OCI-LY7 (cell line): ENCODE measurements at regions not wholly inside any gene's neighbourhood (a gene's known extent, or its start where the extent isn't known, plus 50 kb on each side); places are given as distances from the start of the nearest gene placed in this dataset.
"Not testable (repeated sequence)": the region's sequence is repeated elsewhere in the genome, so short reads cannot be mapped to it uniquely, and the experiment has no call there.

Experiments used
- BruUV-seq: library from RNA; stranded (reverse); fragments of 400-500 nt; replicated peaks from 2 replicates; lab custom pipeline; 2021; lab: Mats Ljungman, UMichigan
- CTCF ChIA-PET: fragments of 300-600 bp; sonication (Branson Sonifier 250); formaldehyde crosslinking; loops from one replicate; lab custom pipeline; 2022; ENCODE audit warnings: antibody characterized with exemption; ENCODE audit not compliant: unreplicated experiment; lab: Charles Lee
- POLR2A ChIA-PET: fragments of 300-600 bp; sonication (Branson Sonifier 250); formaldehyde crosslinking; loops from one replicate; lab custom pipeline; 2022; ENCODE audit warnings: antibody characterized with exemption; lab: Charles Lee
- DNase-seq: peaks from one replicate; pipeline ENCODE4 v3.0.0-alpha.2; 2015; ENCODE audit warnings: low spot score
- H2AFZ ChIP-seq: fragments of 200-600 bp; sonication (generic), shearing (Covaris generic); 2 replicates; pipeline ENCODE4 v1.6.1; 2014; ENCODE audit warnings: mild to moderate bottlenecking, antibody characterized with exemption, low read length, moderate library complexity
- H3K27ac ChIP-seq: fragments of 200-600 bp; sonication (generic); 2 replicates; pipeline ENCODE4 v1.5.1; 2014; ENCODE audit warnings: mixed run types, low read depth, mild to moderate bottlenecking, moderate library complexity, low read length, inconsistent platforms; ENCODE audit not compliant: poor library complexity, severe bottlenecking
- H3K36me3 ChIP-seq: fragments of 200-600 bp; sonication (generic); 2 replicates; pipeline ENCODE4 v1.6.1; 2014; ENCODE audit warnings: mild to moderate bottlenecking, antibody characterized with exemption, low read length, moderate library complexity, mixed read lengths; ENCODE audit not compliant: insufficient read depth
- H3K4me1 ChIP-seq: fragments of 200-600 bp; sonication (generic); 2 replicates; pipeline ENCODE4 v1.5.1; 2014; ENCODE audit warnings: mild to moderate bottlenecking, low read length; ENCODE audit not compliant: insufficient read depth, poor library complexity, severe bottlenecking
- H3K4me2 ChIP-seq: fragments of 200-600 bp; sonication (generic); 2 replicates; pipeline ENCODE4 v1.6.1; 2014; ENCODE audit warnings: mild to moderate bottlenecking, low read length
- H3K4me3 ChIP-seq: fragments of 200-600 bp; sonication (generic); 2 replicates; pipeline ENCODE4 v1.5.1; 2014; ENCODE audit warnings: mild to moderate bottlenecking, low read depth, low read length; ENCODE audit not compliant: poor library complexity, severe bottlenecking
- H3K79me2 ChIP-seq: fragments of 200-600 bp; sonication (generic); 2 replicates; pipeline ENCODE4 v1.6.1; 2016; ENCODE audit warnings: low read depth, mild to moderate bottlenecking, low read length, moderate library complexity, mixed read lengths; ENCODE audit not compliant: insufficient read depth
- H3K9me2 ChIP-seq: fragments of 200-600 bp; sonication (generic); 2 replicates; pipeline ENCODE4 v1.6.1; 2016; ENCODE audit warnings: mild to moderate bottlenecking, low read length, mixed read lengths; ENCODE audit not compliant: insufficient read depth
- H3K9me3 ChIP-seq: fragments of 200-600 bp; sonication (generic); 2 replicates; pipeline ENCODE4 v1.6.1; 2014; ENCODE audit warnings: mild to moderate bottlenecking, mixed run types, low read length, mixed read lengths
- H4K20me1 ChIP-seq: fragments of 200-600 bp; sonication (generic); 2 replicates; pipeline ENCODE4 v1.6.1; 2014; ENCODE audit warnings: mild to moderate bottlenecking, antibody characterized with exemption, low read length, moderate library complexity, mixed read lengths; ENCODE audit not compliant: insufficient read depth
- EZH2phosphoT487 ChIP-seq: fragments of 200-600 bp; sonication (generic); IDR thresholded peaks from 2 replicates; pipeline ENCODE4 v1.6.1; 2018; ENCODE audit warnings: low read depth, borderline replicate concordance, mild to moderate bottlenecking, mixed run types, antibody characterized with exemption, low read length, moderate library complexity, mixed read lengths
- intact Hi-C: fragments of 100-400 bp; cut with micrococcal nuclease; formaldehyde crosslinking; loops from one replicate; pipeline ENCODE4 v1.10.0; 2022; ENCODE audit not compliant: unreplicated experiment
- TF ChIP-seq, protein P1 (sequence below): fragments of 200-600 bp; sonication (generic); conservative IDR thresholded peaks from 2 replicates; pipeline ENCODE4 v1.5.1; 2014; ENCODE audit warnings: mild to moderate bottlenecking, antibody characterized with exemption, low read length, moderate library complexity, mixed read lengths

DNA sequence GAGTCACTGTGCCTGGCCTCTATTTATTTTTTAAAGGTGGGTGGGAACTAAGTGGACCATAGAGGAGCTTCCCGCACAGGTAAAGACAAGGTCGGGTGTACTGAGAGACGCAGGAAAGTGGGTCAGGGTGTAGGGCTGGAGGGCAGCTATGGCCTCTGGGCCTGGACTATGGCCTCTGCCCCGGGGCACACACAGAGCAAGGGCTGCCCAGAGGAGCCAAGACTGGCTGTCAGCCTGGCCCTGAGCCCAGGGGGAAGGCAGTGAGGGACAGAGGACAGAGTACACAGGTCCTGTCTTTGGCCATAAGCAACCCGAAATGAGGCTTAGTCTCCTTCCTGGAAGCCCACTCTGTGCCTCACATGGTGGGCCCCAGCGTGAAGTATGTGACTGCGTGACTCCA lies 102.1 kb upstream of the PRB2 start:
- intact Hi-C loops: no loop called here
- no peaks in the 10 kb centered on the region for H3K79me2 ChIP-seq
- H3K4me3 ChIP-seq: no peak overlapping the region
- TF ChIP-seq EZH2phosphoT487: no peak
- TF ChIP-seq, protein P1, sequence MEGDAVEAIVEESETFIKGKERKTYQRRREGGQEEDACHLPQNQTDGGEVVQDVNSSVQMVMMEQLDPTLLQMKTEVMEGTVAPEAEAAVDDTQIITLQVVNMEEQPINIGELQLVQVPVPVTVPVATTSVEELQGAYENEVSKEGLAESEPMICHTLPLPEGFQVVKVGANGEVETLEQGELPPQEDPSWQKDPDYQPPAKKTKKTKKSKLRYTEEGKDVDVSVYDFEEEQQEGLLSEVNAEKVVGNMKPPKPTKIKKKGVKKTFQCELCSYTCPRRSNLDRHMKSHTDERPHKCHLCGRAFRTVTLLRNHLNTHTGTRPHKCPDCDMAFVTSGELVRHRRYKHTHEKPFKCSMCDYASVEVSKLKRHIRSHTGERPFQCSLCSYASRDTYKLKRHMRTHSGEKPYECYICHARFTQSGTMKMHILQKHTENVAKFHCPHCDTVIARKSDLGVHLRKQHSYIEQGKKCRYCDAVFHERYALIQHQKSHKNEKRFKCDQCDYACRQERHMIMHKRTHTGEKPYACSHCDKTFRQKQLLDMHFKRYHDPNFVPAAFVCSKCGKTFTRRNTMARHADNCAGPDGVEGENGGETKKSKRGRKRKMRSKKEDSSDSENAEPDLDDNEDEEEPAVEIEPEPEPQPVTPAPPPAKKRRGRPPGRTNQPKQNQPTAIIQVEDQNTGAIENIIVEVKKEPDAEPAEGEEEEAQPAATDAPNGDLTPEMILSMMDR: no peak
- no peaks in the 10 kb centered on the region for H3K9me3 ChIP-seq
- peak overlapping the region; percentile 40 for H3K27ac ChIP-seq
- no peak for DNase-seq
- peak overlapping the region; percentile 55 for H3K4me2 ChIP-seq
- H3K4me1 ChIP-seq: peaks cover 16% of the 10 kb centered on the region
- BruUV-seq: no TSS peak
- H3K9me2 ChIP-seq: no peaks in the 10 kb centered on the region
- ChIA-PET CTCF (no interaction called here), POLR2A (interaction anchor here (1.0 kb wide), 1 partner anchor 12 kb away, joined by 3 read pairs; no protein-coding TSS in a partner anchor)
- no peaks in the 10 kb centered on the region for H4K20me1 ChIP-seq
- no peaks in the 10 kb centered on the region for H3K36me3 ChIP-seq
- peak overlapping the region; percentile 82; the same call in 1 of the 2 replicates for H2AFZ ChIP-seq

DNA sequence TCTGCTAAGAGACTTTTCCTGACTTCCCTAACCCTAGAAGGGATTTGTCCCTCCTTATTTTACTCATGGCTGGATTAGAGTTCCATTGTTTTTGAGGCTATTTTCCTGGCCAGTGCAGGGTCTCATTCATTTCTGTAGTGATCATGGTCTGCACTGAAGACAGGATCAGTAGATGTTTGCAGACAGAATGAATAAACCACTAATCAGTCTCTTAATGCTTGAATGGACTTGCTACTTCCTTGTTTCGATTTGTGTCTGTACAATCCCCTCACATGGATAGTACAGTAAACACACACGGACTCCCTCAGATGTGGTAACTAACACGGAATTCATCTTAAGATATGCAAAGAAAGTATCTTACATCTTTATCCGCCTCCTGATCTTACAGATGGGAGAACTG lies 102.6 kb upstream of the PRB2 start:
- no TSS peak for BruUV-seq
- Histone ChIP-seq H3K4me1 (peaks cover 16% of the 10 kb centered on the region), H4K20me1 (no peaks in the 10 kb centered on the region), H3K9me2 (no peaks in the 10 kb centered on the region), H2AFZ (peak overlapping the region; percentile 82), H3K79me2 (no peaks in the 10 kb centered on the region), H3K9me3 (no peaks in the 10 kb centered on the region), H3K36me3 (no peaks in the 10 kb centered on the region), H3K4me3 (peak overlapping the region; percentile 22), H3K27ac (peak overlapping the region; percentile 40), H3K4me2 (peak overlapping the region; percentile 55)
- TF ChIP-seq EZH2phosphoT487: no peak
- TF ChIP-seq, protein P1: no peak
- POLR2A ChIA-PET: no interaction called here
- DNase-seq: peak; percentile 62
- CTCF ChIA-PET: no interaction called here
- intact Hi-C loops: no loop called here

DNA sequence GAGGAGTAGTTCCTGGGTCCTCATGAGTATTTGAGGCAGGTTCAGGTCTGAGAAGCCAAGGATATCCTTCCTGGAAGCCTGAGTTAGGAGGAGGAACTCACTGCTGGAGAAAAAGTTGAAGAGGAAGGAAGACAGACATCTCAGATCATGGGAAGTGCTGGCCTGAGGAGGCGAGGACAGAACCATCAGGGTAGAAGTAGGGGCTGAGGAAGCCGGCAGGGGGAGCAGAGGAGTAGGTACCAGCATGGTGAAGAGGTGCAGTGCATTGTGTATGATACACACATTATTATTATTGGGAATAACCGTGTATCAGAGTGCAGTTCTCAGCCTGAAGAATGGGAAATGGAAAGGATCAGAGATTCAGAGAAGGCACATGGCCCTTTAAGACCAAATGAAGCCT lies 103.2 kb upstream of the PRB2 start:
- H3K27ac ChIP-seq: peak overlapping the region; percentile 40
- H3K36me3 ChIP-seq, H3K9me2 ChIP-seq, H3K9me3 ChIP-seq, H4K20me1 ChIP-seq, intact Hi-C loops, H3K79me2 ChIP-seq, BruUV-seq, POLR2A ChIA-PET: not testable (repeated sequence)
- DNase-seq: peak; percentile 50
- CTCF ChIA-PET: interaction anchor here (0.6 kb wide), 1 partner anchor 735 kb away, joined by 3 read pairs; no protein-coding TSS in a partner anchor
- peak overlapping the region; percentile 55 for H3K4me2 ChIP-seq
- H2AFZ ChIP-seq: peak overlapping the region; percentile 82
- H3K4me3 ChIP-seq: peak overlapping the region; percentile 22
- TF ChIP-seq, protein P1: peak; percentile 78
- H3K4me1 ChIP-seq: peaks cover 16% of the 10 kb centered on the region
